Psoas muscle (tissue), 7 donors: ENCODE measurements at regions not wholly inside any gene's neighbourhood (a gene's known extent, or its start where the extent isn't known, plus 50 kb on each side); places are given as distances from the start of the nearest gene placed in this dataset.

ENCODE experiments used
- ATAC-seq, 4 donors: fragments of 200-7000 bp; cut with Tn5 transposase; one replicate each; pipeline ENCODE4 v1.9.1; 2020; ENCODE audit warnings: moderate library complexity in 3 of 4, mild to moderate bottlenecking in 2 of 4
- DNase-seq, 2 donors: peaks; one replicate each; pipeline ENCODE4 v3.0.0-alpha.2; 2020
- H3K27ac ChIP-seq: fragments of 200-600 bp; one replicate; pipeline ENCODE4 v1.8.0; 2022
- H3K27me3 ChIP-seq, 3 donors: fragments of 200-600 bp in 1 of 3; one replicate each; pipeline versions ENCODE4 v1.6.1 to v1.8.0; 2013 to 2022; ENCODE audit warnings: low read length in 2 of 3, mild to moderate bottlenecking in 2 of 3, moderate library complexity in 1 of 3; ENCODE audit not compliant: insufficient read depth in 3 of 3
- H3K36me3 ChIP-seq, 2 donors: fragments of 200-600 bp in 1 of 2; one replicate each; pipeline versions ENCODE4 v1.6.1 to v1.8.0; 2013 to 2022; ENCODE audit warnings: low read depth in 1 of 2, mild to moderate bottlenecking in 1 of 2, moderate library complexity in 1 of 2; ENCODE audit not compliant: insufficient read depth in 1 of 2
- H3K4me1 ChIP-seq: fragments of 200-600 bp; one replicate; pipeline ENCODE4 v1.8.0; 2022
- H3K4me3 ChIP-seq: fragments of 200-600 bp; one replicate; pipeline ENCODE4 v1.8.0; 2022; ENCODE audit warnings: mild to moderate bottlenecking
- H3K9me3 ChIP-seq: fragments of 200-600 bp; one replicate; pipeline ENCODE4 v1.8.0; 2022
- WGBS, 3 donors: extraction: QIAGEN DNeasy Blood & Tissue Kit; methylation state at CpG; one replicate each; pipeline versions ENCODE4 v1.1.6 to v1.1.7; 2013; 5-methylcytosine and 5-hydroxymethylcytosine counted together
- intact Hi-C, 2 donors: fragments of 100-400 bp; cut with DNase I; formaldehyde crosslinking; loops; one replicate each; pipeline versions ENCODE4 v1.11.0 to v1.14.2; 2022
- TF ChIP-seq, protein P1 (sequence below): fragments of 200-600 bp; IDR thresholded peaks from one replicate; pipeline ENCODE4 v1.8.0; 2022; ENCODE audit warnings: antibody characterized with exemption
- donor health status: healthy with polysubstance abuse.
- donor health status: DM: no; HTN: no; CAD: no; lungs with moderate emphysema.
- donor health status: Bipolar disorder and iron deficiency.
- donor health status: healthy.
- donor health status: DM: yes; HTN: yes; CAD: no.
- donor health status: DM: no; HTN: no; CAD: no.
- donor health status: DM: yes; HTN: yes; CAD: no.

GRCh38 chr1:56411021-56411420, 168.3 kb downstream of the PLPP3 start:
- 77 to 93% (median 82%) methylated on average over 2 of the region's 2 CpGs for WGBS, 3 donors
- TF ChIP-seq, protein P1, sequence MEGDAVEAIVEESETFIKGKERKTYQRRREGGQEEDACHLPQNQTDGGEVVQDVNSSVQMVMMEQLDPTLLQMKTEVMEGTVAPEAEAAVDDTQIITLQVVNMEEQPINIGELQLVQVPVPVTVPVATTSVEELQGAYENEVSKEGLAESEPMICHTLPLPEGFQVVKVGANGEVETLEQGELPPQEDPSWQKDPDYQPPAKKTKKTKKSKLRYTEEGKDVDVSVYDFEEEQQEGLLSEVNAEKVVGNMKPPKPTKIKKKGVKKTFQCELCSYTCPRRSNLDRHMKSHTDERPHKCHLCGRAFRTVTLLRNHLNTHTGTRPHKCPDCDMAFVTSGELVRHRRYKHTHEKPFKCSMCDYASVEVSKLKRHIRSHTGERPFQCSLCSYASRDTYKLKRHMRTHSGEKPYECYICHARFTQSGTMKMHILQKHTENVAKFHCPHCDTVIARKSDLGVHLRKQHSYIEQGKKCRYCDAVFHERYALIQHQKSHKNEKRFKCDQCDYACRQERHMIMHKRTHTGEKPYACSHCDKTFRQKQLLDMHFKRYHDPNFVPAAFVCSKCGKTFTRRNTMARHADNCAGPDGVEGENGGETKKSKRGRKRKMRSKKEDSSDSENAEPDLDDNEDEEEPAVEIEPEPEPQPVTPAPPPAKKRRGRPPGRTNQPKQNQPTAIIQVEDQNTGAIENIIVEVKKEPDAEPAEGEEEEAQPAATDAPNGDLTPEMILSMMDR: no peak
- intact Hi-C loops: no loop called here
- peak overlapping the region; percentile 4 for H3K27ac ChIP-seq
- DNase-seq (no peak), ATAC-seq (peak in 1 of 4 donors; percentile 22)
- H3K4me1 ChIP-seq: no peaks in the 10 kb centered on the region
- no peak overlapping the region for H3K4me3 ChIP-seq
- H3K9me3 ChIP-seq: no peaks in the 10 kb centered on the region
- H3K36me3 ChIP-seq: no peaks in the 10 kb centered on the region
- peaks cover 0 to 3% (median 0%) of the 10 kb centered on the region in 3 donors for H3K27me3 ChIP-seq

GRCh38 chr1:56410405-56410804, 169.0 kb downstream of the PLPP3 start:
- Histone ChIP-seq H3K4me3 (no peak overlapping the region), H3K36me3 (no peaks in the 10 kb centered on the region), H3K9me3 (no peaks in the 10 kb centered on the region), H3K27me3 (peaks cover 0 to 3% (median 0%) of the 10 kb centered on the region in 3 donors), H3K27ac (no peak overlapping the region), H3K4me1 (no peaks in the 10 kb centered on the region)
- DNase-seq (no peak), ATAC-seq (no peak)
- 85 to 97% (median 93%) methylated on average over 3 of the region's 3 CpGs for WGBS, 3 donors
- intact Hi-C loops: no loop called here
- TF ChIP-seq, protein P1: no peak

- peak; percentile 71 to 87 (median 74) for ATAC-seq
- Histone ChIP-seq H3K27ac (no peak overlapping the region), H3K27me3 (peaks cover 0 to 2% (median 0%) of the 10 kb centered on the region in 3 donors), H3K9me3 (no peaks in the 10 kb centered on the region), H3K4me1 (no peaks in the 10 kb centered on the region), H3K36me3 (no peaks in the 10 kb centered on the region), H3K4me3 (no peak overlapping the region)
- TF ChIP-seq, protein P1: peak; percentile 51
- intact Hi-C loops: loop anchor here in 1 of 2 donors (5.0 kb wide), 1 partner anchor 168 kb away; the partner anchor contains the start of gene PLPP3
- DNase-seq: peak; percentile 13 to 61
- WGBS, 3 donors: 80 to 83% (median 82%) methylated on average over 8 of the region's 8 CpGs
Measured at GRCh38 chr1:56409112-56409691, 170.2 kb downstream of the PLPP3 start.

DNA sequence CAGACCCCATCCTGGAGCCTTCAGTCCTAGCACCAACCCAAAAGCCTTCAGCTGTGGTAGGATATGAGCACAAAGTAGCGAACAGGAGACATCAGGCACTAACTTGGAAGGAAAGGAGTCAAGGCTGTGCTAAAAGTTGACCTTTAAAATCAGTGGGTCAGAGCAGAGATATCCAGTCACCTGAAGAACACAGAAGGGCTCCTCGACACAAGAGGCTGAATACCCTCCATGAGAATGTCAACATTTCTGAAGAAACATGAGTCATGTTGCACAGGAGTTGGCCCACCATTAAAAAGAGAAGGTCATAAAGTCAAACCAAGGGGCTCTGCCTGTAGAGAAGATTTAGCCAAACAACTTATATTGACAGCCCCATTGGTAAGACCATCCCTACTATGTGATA, 172.5 kb downstream of the PLPP3 start:
- ATAC-seq (no peak), DNase-seq (no peak)
- Histone ChIP-seq H3K27ac (no peak overlapping the region), H3K4me1 (no peaks in the 10 kb centered on the region), H3K4me3 (no peak overlapping the region), H3K9me3 (no peaks in the 10 kb centered on the region), H3K27me3 (no peaks in the 10 kb centered on the region), H3K36me3 (no peaks in the 10 kb centered on the region)
- WGBS, 3 donors: 95 to 98% (median 98%) methylated on average over 2 of the region's 2 CpGs
- intact Hi-C loops: loop anchor here in 1 of 2 donors (5.0 kb wide), 1 partner anchor 170 kb away; the partner anchor contains the start of gene PLPP3
- TF ChIP-seq, protein P1: no peak
